ENCODE measurements at regions not wholly inside any gene's neighbourhood (a gene's known extent, or its start where the extent isn't known, plus 50 kb on each side); places are given as distances from the start of the nearest gene placed in this dataset.

GRCh38 chr6:19303383-19303782 is 533.8 kb upstream of the ID4 start:
- Histone ChIP-seq H3K9me3 (ENCODE audit: insufficient read depth, low read length) (no peaks in the 10 kb centered on the region), H3K36me3 (ENCODE audit: low read length) (no peaks in the 10 kb centered on the region)

GRCh38 chr6:19309661-19310060 is 527.5 kb upstream of the ID4 start:
- Histone ChIP-seq H3K9me3 (ENCODE audit: insufficient read depth, low read length) (peaks cover 8% of the 10 kb centered on the region; the same call in 1 of the 2 replicates), H3F3A (ENCODE audit: insufficient read depth) (no peaks in the 10 kb centered on the region)
- TF ChIP-seq EZH2phosphoT487 (conservative IDR thresholded peaks at IDR 0.05; ENCODE audit: low read length) (no peak), CTCF (IDR thresholded peaks at IDR 0.05; ENCODE audit: insufficient read depth, low read length, poor library complexity, severe bottlenecking) (no peak)

More at GRCh38 chr6:19303383-19303782, 533.8 kb upstream of the ID4 start:
- Histone ChIP-seq H3F3A (ENCODE audit: insufficient read depth) (no peaks in the 10 kb centered on the region), H2AFZ (ENCODE audit: low read depth, low read length, severe bottlenecking) (no peak overlapping the region), H3K9ac (ENCODE audit: low read length) (no peak overlapping the region), H4K20me1 (ENCODE audit: low read depth, low read length) (no peaks in the 10 kb centered on the region), H3K4me2 (ENCODE audit: low read depth, low read length, poor library complexity, severe bottlenecking) (no peak overlapping the region), H3K79me2 (ENCODE audit: insufficient read depth, low read length) (no peaks in the 10 kb centered on the region), H3K9me2 (replicated peaks; ENCODE audit: insufficient read depth, low read length) (no peaks in the 10 kb centered on the region), H3K27ac (ENCODE audit: low read depth, low read length) (no peak overlapping the region), H3K4me3 (ENCODE audit: insufficient read depth, low read length, poor library complexity, severe bottlenecking) (no peak overlapping the region), H3K27me3 (ENCODE audit: low read length) (no peaks in the 10 kb centered on the region)
- TF ChIP-seq CTCF (IDR thresholded peaks at IDR 0.05; ENCODE audit: insufficient read depth, low read length, poor library complexity, severe bottlenecking): no peak
- TF ChIP-seq EZH2phosphoT487 (conservative IDR thresholded peaks at IDR 0.05; ENCODE audit: low read length): no peak

GRCh38 chr6:19311786-19312185 is 525.4 kb upstream of the ID4 start:
- Histone ChIP-seq H3K4me2 (ENCODE audit: low read depth, low read length, poor library complexity, severe bottlenecking) (no peak overlapping the region), H3K9me3 (ENCODE audit: insufficient read depth, low read length) (peaks cover 8% of the 10 kb centered on the region; the same call in 1 of the 2 replicates)
- no peak for TF ChIP-seq CTCF (IDR thresholded peaks at IDR 0.05; ENCODE audit: insufficient read depth, low read length, poor library complexity, severe bottlenecking)
- TF ChIP-seq EZH2phosphoT487 (conservative IDR thresholded peaks at IDR 0.05; ENCODE audit: low read length): no peak

More at GRCh38 chr6:19309661-19310060, 527.5 kb upstream of the ID4 start:
- Histone ChIP-seq H3K4me2 (ENCODE audit: low read depth, low read length, poor library complexity, severe bottlenecking) (no peak overlapping the region), H3K36me3 (ENCODE audit: low read length) (no peaks in the 10 kb centered on the region), H3K79me2 (ENCODE audit: insufficient read depth, low read length) (no peaks in the 10 kb centered on the region), H3K27me3 (ENCODE audit: low read length) (no peaks in the 10 kb centered on the region), H3K4me3 (ENCODE audit: insufficient read depth, low read length, poor library complexity, severe bottlenecking) (no peak overlapping the region), H3K9ac (ENCODE audit: low read length) (no peak overlapping the region), H2AFZ (ENCODE audit: low read depth, low read length, severe bottlenecking) (no peak overlapping the region), H3K9me2 (replicated peaks; ENCODE audit: insufficient read depth, low read length) (no peaks in the 10 kb centered on the region), H3K27ac (ENCODE audit: low read depth, low read length) (no peak overlapping the region), H4K20me1 (ENCODE audit: low read depth, low read length) (no peaks in the 10 kb centered on the region)

More at GRCh38 chr6:19311786-19312185, 525.4 kb upstream of the ID4 start:
- Histone ChIP-seq H3K79me2 (ENCODE audit: insufficient read depth, low read length) (no peaks in the 10 kb centered on the region), H3K36me3 (ENCODE audit: low read length) (no peaks in the 10 kb centered on the region), H2AFZ (ENCODE audit: low read depth, low read length, severe bottlenecking) (no peak overlapping the region), H3K27ac (ENCODE audit: low read depth, low read length) (no peak overlapping the region), H4K20me1 (ENCODE audit: low read depth, low read length) (no peaks in the 10 kb centered on the region), H3K27me3 (ENCODE audit: low read length) (no peaks in the 10 kb centered on the region), H3K9ac (ENCODE audit: low read length) (no peak overlapping the region), H3K9me2 (replicated peaks; ENCODE audit: insufficient read depth, low read length) (no peaks in the 10 kb centered on the region), H3K4me3 (ENCODE audit: insufficient read depth, low read length, poor library complexity, severe bottlenecking) (no peak overlapping the region), H3F3A (ENCODE audit: insufficient read depth) (no peaks in the 10 kb centered on the region)
